Iris pigment epithelial cell (primary cell): ENCODE measurements at regions not wholly inside any gene's neighbourhood (a gene's known extent, or its start where the extent isn't known, plus 50 kb on each side); places are given as distances from the start of the nearest gene placed in this dataset.
A peak's percentile ranks its signal among the peaks of the same experiment; 100 is the strongest.
"Not testable (repeated sequence)": the region's sequence is repeated elsewhere in the genome, so short reads cannot be mapped to it uniquely, and the experiment has no call there.

ENCODE experiments used
- DNase-seq: peaks from one replicate; pipeline ENCODE4 v3.0.0-alpha.2; 2011; ENCODE audit warnings: low read depth

DNA sequence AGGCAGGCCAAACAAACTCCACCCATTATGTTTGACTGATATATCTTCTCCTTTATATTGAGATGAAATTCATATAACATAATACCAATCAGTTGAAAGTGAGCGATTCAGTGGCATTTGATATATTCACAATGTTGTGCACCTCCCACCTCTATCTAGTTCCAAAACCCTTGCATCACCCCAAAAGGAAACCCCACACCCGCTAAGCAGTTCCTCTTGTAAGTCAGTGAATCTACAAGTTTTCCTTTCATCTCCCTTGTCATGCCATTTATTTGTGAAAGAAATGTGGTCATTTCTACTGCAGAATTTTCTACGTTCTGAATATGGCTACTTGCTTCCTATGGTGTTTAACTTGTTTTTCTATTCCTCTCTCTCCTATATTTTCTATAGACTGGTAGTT lies 99.4 kb upstream of the PTPN3 start:
- DNase-seq = no peak

DNA sequence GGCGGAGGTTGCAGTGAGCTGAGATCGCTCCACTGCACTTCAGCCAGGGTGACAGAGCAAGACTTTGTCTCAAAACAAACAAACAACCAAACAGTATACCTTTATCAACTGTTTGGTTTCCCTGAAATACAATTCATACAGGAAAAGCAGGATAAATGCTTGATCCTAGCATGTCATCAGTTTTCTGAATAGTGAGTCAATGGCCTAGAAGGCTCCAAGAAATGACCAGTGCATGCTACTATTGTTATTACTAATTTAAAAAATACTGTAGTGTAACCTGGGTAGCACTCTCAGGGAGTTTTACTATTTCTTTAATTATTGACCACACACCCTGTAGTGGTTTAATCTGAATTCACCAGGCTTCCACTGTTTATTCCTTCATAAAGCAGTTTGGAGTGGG lies 101.0 kb upstream of the PTPN3 start:
- DNase-seq = no peak

DNA sequence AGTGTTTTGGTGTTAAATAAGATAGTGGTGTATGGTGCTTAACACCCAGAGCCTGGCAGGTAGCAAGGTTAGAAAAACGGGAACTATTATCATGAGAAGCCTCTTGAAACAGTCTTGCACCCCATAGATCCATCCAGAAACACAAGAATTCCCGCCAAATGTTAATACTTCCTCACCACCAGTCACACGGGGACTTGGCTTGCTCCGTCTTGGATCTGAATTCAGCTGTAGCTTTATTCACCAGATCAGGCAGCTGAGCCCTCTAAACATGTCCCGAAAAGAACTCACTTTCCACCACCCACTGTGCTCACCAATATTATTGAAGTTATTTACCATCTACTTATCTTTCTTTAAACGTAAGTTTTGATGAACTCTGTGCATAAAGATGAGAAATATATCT lies 101.6 kb upstream of the PTPN3 start:
- no peak for DNase-seq

DNA sequence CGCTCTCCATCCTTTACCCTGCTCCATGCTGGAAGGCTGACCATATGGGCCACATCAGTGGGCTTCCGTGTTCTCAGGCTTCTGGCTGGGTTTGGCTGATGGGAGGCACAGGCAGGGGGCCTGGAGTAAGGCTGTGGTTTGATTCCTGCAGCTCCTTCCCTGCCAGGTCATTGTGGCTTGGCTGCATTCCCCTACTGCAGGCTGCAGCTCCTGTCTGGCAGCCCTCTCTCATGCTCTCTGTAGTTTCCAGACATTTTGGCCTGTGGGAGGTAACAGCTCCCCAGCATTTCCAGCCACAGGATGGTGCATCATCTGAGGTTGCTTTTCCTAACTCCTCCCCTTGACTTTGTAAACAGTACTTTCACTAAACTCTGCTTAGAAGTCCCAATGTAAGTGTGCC lies 102.0 kb upstream of the PTPN3 start:
- DNase-seq = peak; percentile 86

DNA sequence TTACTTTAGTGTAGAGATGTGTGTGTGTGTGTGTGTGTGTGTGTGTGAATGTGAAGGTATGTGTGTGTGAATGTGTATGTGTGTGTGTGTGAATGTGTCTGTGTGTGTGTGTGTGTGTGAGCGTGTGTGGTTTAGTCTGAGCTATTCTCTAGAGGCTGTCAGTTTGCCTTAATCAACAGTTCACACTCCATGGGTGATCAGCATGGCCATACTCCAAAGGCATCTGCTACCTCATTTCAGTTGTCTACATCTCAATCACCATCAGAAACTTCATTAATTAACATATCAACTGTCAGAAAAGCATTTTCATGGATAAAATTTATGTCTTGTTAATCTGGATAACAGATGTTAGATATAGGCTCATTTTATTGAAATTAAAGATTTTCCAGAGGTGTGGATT lies 103.1 kb upstream of the PTPN3 start:
- no peak for DNase-seq

GRCh38 chr9:109602987-109603386 lies 104.9 kb upstream of the PTPN3 start:
- DNase-seq = no peak

DNA sequence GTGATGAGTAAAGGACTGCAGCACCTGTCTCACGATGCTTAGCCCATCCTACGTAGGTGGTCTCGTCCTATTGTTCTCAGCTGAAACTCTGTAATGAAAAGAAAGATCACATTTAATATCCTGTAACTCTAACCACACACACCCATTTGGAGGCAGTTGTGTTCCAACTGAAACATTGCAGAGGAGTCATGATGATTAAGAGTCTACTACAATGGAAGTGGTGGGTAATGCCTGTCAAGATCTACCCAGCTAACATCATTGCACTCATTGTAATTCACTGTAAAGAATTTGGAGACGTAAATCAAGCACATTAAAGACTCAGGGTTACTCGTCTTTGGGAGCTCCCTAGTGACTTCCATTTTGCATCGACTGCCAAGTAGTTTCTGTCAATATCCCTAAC lies 106.0 kb upstream of the PTPN3 start:
- no peak for DNase-seq

DNA sequence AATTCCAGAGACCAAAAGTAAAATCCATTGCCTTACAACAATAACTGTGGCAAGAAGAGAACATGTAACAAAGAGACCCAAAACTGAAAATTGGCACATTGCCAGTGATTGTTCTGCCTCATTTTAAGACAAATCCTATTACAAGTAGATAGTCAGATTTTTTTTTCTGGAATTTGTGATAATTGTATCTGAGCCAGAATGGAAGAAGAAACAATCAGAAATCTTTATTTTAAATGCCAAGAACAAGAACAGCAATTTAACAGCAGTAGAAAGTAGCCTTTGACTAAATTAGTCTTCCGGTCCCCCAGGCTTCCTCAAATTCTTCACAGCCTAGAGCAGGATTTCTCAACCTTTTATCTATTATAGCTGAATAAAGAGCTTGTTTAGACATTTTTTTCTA lies 106.7 kb upstream of the PTPN3 start:
- DNase-seq = no peak

DNA sequence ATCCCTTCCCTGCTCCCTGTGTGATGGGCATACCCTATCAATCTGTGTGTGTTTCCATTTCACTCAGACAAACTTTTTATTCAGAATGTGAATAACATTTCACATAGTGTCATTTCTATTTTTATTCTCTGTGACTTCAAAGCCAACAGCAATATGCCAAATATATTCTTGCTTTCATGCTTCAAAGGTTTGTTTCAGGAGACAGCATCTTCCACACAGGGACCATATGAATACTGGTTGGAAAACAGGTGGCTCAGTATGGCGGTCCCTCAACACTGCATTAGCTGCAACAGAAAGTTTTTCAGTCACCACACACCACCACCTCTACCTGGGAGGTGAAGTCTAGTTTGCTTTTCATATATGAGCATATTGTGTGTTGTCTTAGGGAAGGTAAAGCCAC lies 111.0 kb upstream of the PTPN3 start:
- no peak for DNase-seq

GRCh38 chr9:109616571-109617120 lies 118.5 kb upstream of the PTPN3 start:
- DNase-seq = no peak

- no peak for DNase-seq
These were observed 121.2 kb upstream of the PTPN3 start for GRCh38 chr9:109619310-109619709.

GRCh38 chr9:109624143-109624542 lies 126.0 kb upstream of the PTPN3 start:
- no peak for DNase-seq

- DNase-seq = no peak
These were observed 126.8 kb upstream of the PTPN3 start for GRCh38 chr9:109624896-109625295.

- no peak for DNase-seq
These were observed 128.9 kb upstream of the PTPN3 start for GRCh38 chr9:109627042-109627441.

DNA sequence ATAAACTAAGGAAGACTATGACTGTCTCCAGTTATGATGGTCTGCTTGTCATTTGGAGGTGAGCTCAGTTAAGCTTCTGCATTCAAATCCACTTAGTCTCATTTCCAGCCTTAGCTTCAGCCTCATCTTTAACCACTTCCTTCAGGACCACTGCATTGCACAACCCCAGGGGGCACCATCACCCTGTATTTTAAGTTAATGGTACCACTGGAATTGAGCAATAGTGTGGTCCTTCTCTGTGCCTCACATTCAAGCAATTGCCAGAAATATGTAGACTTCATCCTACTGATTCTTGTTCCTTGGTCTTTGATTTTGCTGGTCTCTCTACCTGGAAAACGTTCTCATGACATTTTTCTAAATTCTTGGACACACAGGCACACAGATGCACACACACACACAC lies 131.5 kb upstream of the PTPN3 start:
- no peak for DNase-seq

GRCh38 chr9:109632817-109633216 lies 134.7 kb upstream of the PTPN3 start:
- DNase-seq = peak; percentile 5

DNA sequence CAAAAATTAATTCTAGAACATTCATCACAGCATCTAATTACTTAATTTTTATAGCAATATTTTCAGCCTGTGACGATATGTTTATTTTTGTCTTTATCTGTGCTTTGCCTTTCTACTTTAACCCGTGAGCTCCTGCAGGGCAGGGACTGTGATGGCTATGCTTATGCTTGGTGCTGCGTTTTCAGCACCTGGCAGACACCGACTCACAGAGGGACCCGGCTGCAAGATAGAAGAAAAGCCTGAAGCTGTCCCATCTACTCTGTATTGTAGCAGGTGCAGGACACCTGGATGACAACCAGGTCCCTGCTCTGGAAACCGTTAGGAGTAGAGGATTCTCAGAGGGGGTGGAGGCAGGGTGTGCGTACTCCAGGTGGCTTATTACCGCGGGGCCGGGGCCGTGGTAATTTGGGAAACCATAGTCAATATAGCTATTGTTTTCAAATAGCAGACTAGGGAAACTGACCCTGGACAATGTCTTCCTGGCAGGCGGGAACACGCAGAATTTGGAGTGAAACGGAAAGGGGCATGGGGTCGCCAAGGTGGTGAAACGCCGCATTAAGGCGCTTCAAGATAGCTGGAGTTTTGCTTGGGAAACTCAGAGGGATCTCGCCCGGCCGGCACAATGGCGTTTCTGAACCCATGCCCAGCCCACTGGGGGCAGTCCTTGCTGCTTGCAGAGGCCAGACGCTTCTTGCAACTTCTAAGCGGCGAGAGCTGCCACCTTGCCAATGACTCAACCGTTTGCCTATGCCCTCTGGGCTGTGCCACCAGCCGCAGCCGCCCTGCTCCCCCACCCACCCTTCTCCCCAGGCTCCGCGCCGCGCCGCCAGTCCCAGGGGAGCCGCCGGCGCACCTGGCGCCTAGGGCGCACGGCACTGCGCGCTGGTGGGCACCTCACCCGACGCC lies 140.1 kb upstream of the PALM2AKAP2 start:
- DNase-seq = no peak

DNA sequence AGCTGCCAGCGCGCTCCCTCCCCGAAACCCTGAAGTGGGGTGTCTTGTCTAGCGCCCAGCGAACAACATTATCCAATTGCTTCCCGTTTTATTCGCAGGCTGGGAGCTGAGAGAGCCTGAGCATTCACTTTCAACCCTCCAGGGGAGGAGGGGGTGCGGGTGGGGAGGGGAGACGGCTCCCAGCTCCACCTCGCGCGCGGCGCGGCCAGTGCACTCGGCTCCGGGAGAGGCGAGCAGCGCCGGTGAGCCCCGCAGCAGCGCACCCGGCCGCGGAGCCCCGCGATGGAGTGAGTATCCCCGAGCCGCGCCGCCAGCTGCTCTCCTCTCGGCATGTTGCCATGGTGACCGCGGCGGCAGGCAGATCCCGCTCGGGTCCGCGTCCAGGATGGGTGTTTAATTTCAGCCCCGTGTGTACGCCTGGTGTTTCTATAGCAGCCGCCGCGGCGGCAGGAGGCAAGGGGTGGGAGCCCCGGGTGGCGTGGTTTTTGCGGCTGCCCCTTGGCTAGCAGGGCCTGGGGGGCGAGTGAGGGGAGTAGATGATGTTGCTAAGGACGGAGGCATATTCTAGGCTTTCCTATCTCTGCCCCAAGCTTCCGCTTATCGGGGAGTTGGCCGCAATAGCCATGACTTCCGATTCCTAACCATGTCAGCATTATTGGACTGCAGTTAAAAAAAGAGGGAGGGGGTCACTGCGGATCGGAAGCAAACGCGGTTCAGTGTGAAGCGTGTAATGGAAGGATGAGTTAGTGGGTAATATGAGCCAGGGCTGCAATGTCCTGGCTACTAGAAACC lies 139.2 kb upstream of the PALM2AKAP2 start:
- peak; percentile 34 for DNase-seq

- no peak for DNase-seq
These were observed 138.7 kb upstream of the PALM2AKAP2 start for GRCh38 chr9:109641372-109641659.

- peak; percentile 41 for DNase-seq
These were observed 127.9 kb upstream of the PALM2AKAP2 start for GRCh38 chr9:109652112-109652511.

- DNase-seq = peak; percentile 53
These were observed 127.0 kb upstream of the PALM2AKAP2 start for GRCh38 chr9:109652971-109653370.

DNA sequence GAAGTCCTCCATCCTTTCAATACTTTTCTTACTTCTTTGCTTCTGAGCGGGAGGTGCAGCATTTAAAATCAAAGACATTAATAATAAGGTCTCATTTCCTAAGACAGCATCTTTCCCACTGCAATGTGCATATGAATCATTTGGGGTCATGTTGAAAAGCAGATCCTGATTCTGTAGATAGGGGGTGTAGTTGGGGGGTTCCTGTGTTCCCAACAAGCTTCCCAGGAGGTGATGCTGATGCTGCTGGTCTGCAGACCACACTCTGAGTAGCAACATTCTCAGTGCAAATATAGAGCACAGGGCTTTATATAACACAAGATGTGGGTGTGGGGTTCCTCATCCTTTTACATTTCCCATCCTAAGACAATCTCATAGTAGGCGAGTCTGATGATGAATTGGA lies 126.5 kb upstream of the PALM2AKAP2 start:
- no peak for DNase-seq

- not testable (repeated sequence) for DNase-seq
These were observed 116.0 kb upstream of the PALM2AKAP2 start for GRCh38 chr9:109663978-109664377.
